A673 (cell line): ENCODE measurements at regions not wholly inside any gene's neighbourhood (a gene's known extent, or its start where the extent isn't known, plus 50 kb on each side); places are given as distances from the start of the nearest gene placed in this dataset.

Experiments used
- BruUV-seq: library from RNA; stranded (reverse); fragments of 400-500 nt; replicated peaks from 2 replicates; lab custom pipeline; 2021; lab: Mats Ljungman, UMichigan
- CTCF ChIA-PET: fragments of 300-600 bp; sonication (Branson Sonifier 250); formaldehyde crosslinking; loops from one replicate; lab custom pipeline; 2022; ENCODE audit warnings: antibody characterized with exemption; lab: Charles Lee
- POLR2A ChIA-PET: fragments of 300-600 bp; sonication (Branson Sonifier 250); formaldehyde crosslinking; loops from one replicate; lab custom pipeline; 2022; ENCODE audit warnings: antibody characterized with exemption; ENCODE audit not compliant: low non-redundant PET; lab: Charles Lee
- DNase-seq: peaks from one replicate; pipeline ENCODE4 v3.0.0-alpha.2; 2015; ENCODE audit warnings: low spot score
- H3K27ac ChIP-seq: fragments of 200-600 bp; sonication (generic); 2 replicates; pipeline ENCODE4 v1.5.1; 2016; ENCODE audit warnings: mixed run types, low read depth, mild to moderate bottlenecking, mixed read lengths, antibody characterized with exemption, low read length; ENCODE audit not compliant: poor library complexity, severe bottlenecking
- H3K27me3 ChIP-seq: fragments of 200-600 bp; sonication (generic); replicated peaks from 2 replicates; pipeline ENCODE4 v1.6.1; 2017; ENCODE audit warnings: mixed run types, low read depth, mild to moderate bottlenecking, mixed read lengths, antibody characterized with exemption, low read length; ENCODE audit not compliant: insufficient read depth, poor library complexity
- H3K36me3 ChIP-seq: fragments of 200-600 bp; sonication (generic); 2 replicates; pipeline ENCODE4 v1.6.1; 2016; ENCODE audit warnings: mixed run types, mild to moderate bottlenecking, mixed read lengths, antibody characterized with exemption, low read length; ENCODE audit not compliant: insufficient read depth, poor library complexity, severe bottlenecking
- H3K4me1 ChIP-seq: fragments of 200-600 bp; sonication (generic); 2 replicates; pipeline ENCODE4 v1.6.1; 2017; ENCODE audit warnings: mixed run types, mild to moderate bottlenecking, mixed read lengths, antibody characterized with exemption, low read length; ENCODE audit not compliant: insufficient read depth, poor library complexity, severe bottlenecking
- H3K4me3 ChIP-seq: fragments of 200-600 bp; sonication (generic); 2 replicates; pipeline ENCODE4 v1.5.1; 2016; ENCODE audit warnings: low read depth, mixed run types, mild to moderate bottlenecking, mixed read lengths, low read length; ENCODE audit not compliant: poor library complexity, severe bottlenecking
- H3K9me3 ChIP-seq: fragments of 200-600 bp; sonication (generic); 2 replicates; pipeline ENCODE4 v1.6.1; 2016; ENCODE audit warnings: mixed run types, low read depth, mild to moderate bottlenecking, mixed read lengths, antibody characterized with exemption, low read length; ENCODE audit not compliant: poor library complexity, severe bottlenecking
- CTCF ChIP-seq: fragments of 300-800, 200-600 bp; sonication (generic); conservative IDR thresholded peaks from 2 replicates; pipeline ENCODE4 v1.5.1; 2017; ENCODE audit warnings: low read depth, mild to moderate bottlenecking, antibody characterized with exemption, low read length, moderate library complexity, mixed read lengths
- EZH2 ChIP-seq: fragments of 200-600 bp; sonication (generic); IDR thresholded peaks from 2 replicates; pipeline ENCODE4 v1.6.1; 2017; ENCODE audit warnings: borderline replicate concordance, low read depth, mild to moderate bottlenecking, mixed read lengths, antibody characterized with exemption, low read length; ENCODE audit not compliant: poor library complexity, severe bottlenecking
- intact Hi-C: fragments of 100-400 bp; cut with micrococcal nuclease; formaldehyde crosslinking; loops from one replicate; pipeline ENCODE4 v1.10.0; 2022; ENCODE audit not compliant: unreplicated experiment

GRCh38 chr5:125056671-125057485 is 310.4 kb upstream of the ZNF608 start:
- Histone ChIP-seq H3K9me3 (no peaks in the 10 kb centered on the region), H3K27me3 (no peaks in the 10 kb centered on the region), H3K36me3 (no peaks in the 10 kb centered on the region), H3K4me3 (no peak overlapping the region), H3K27ac (no peak overlapping the region), H3K4me1 (no peaks in the 10 kb centered on the region)
- POLR2A ChIA-PET = no interaction called here
- intact Hi-C loops = no loop called here
- no TSS peak for BruUV-seq
- CTCF ChIA-PET = no interaction called here
- TF ChIP-seq EZH2 (no peak), CTCF (no peak)
- DNase-seq = no peak

- Histone ChIP-seq H3K9me3 (no peaks in the 10 kb centered on the region), H3K4me1 (no peaks in the 10 kb centered on the region)
- CTCF ChIA-PET = no interaction called here
These were observed 311.7 kb upstream of the ZNF608 start for GRCh38 chr5:125057912-125058826.

More at GRCh38 chr5:125057912-125058826, 311.7 kb upstream of the ZNF608 start:
- POLR2A ChIA-PET = no interaction called here
- Histone ChIP-seq H3K36me3 (no peaks in the 10 kb centered on the region), H3K4me3 (no peak overlapping the region), H3K27me3 (no peaks in the 10 kb centered on the region), H3K27ac (no peak overlapping the region)
- BruUV-seq = no TSS peak
- intact Hi-C loops = no loop called here
- TF ChIP-seq CTCF (no peak), EZH2 (no peak)
- peak; percentile 23 for DNase-seq
